ENCODE measurements at regions not wholly inside any gene's neighbourhood (a gene's known extent, or its start where the extent isn't known, plus 50 kb on each side); places are given as distances from the start of the nearest gene placed in this dataset.

GRCh38 chrX:40247382-40247781 is 149.6 kb upstream of the BCOR start:
- intact Hi-C loops (cut with DNase I), result no loop called here
- Histone ChIP-seq H3K9me3 (no peaks in the 10 kb centered on the region), H3K4me1 (replicated peaks) (no peaks in the 10 kb centered on the region), H3K36me3 (no peaks in the 10 kb centered on the region), H3K4me3 (no peak overlapping the region), H3K27ac (no peak overlapping the region), H3K27me3 (replicated peaks; ENCODE audit: insufficient read depth) (no peaks in the 10 kb centered on the region)
- DNase-seq (ENCODE audit: low spot score), result no peak
- WGBS, result 100% methylated on average over 1 of the region's 1 CpG
- no peak for TF ChIP-seq POLR2AphosphoS5 (IDR thresholded peaks at IDR 0.05)
- no peak for TF ChIP-seq POLR2A (IDR thresholded peaks at IDR 0.05)
- no peak for TF ChIP-seq CTCF (IDR thresholded peaks at IDR 0.05)

- H3K4me1 ChIP-seq (replicated peaks), result no peaks in the 10 kb centered on the region
- TF ChIP-seq CTCF (IDR thresholded peaks at IDR 0.05) (no peak), POLR2AphosphoS5 (IDR thresholded peaks at IDR 0.05) (no peak), POLR2A (IDR thresholded peaks at IDR 0.05) (no peak)
- H3K4me3 ChIP-seq, result no peak overlapping the region
- 29% methylated on average over 12 of the region's 12 CpGs for WGBS
- H3K36me3 ChIP-seq, result no peaks in the 10 kb centered on the region
- no peak for DNase-seq (ENCODE audit: low spot score)
- H3K27me3 ChIP-seq (replicated peaks; ENCODE audit: insufficient read depth), result no peaks in the 10 kb centered on the region
- intact Hi-C loops (cut with DNase I), result no loop called here
- no peaks in the 10 kb centered on the region for H3K9me3 ChIP-seq
- H3K27ac ChIP-seq, result no peak overlapping the region
Measured at GRCh38 chrX:40245488-40246071, 147.8 kb upstream of the BCOR start.

- Histone ChIP-seq H3K27ac (no peak overlapping the region), H3K36me3 (no peaks in the 10 kb centered on the region), H3K4me3 (no peak overlapping the region), H3K9me3 (no peaks in the 10 kb centered on the region), H3K4me1 (replicated peaks) (no peaks in the 10 kb centered on the region), H3K27me3 (replicated peaks; ENCODE audit: insufficient read depth) (no peaks in the 10 kb centered on the region)
- no peak for DNase-seq (ENCODE audit: low spot score)
- no peak for TF ChIP-seq POLR2AphosphoS5 (IDR thresholded peaks at IDR 0.05)
- intact Hi-C loops (cut with DNase I), result no loop called here
- 58% methylated on average over 10 of the region's 11 CpGs for WGBS
Measured at GRCh38 chrX:40244980-40245379, 147.2 kb upstream of the BCOR start.

GRCh38 chrX:40243755-40244515 is 146.2 kb upstream of the BCOR start:
- H3K27me3 ChIP-seq (replicated peaks; ENCODE audit: insufficient read depth), result no peaks in the 10 kb centered on the region
- no peaks in the 10 kb centered on the region for H3K9me3 ChIP-seq
- H3K4me1 ChIP-seq (replicated peaks), result no peaks in the 10 kb centered on the region
- intact Hi-C loops (cut with DNase I), result no loop called here
- WGBS, result 75% methylated on average over 15 of the region's 15 CpGs
- no peak overlapping the region for H3K27ac ChIP-seq
- DNase-seq (ENCODE audit: low spot score), result no peak
- H3K36me3 ChIP-seq, result no peaks in the 10 kb centered on the region
- H3K4me3 ChIP-seq, result no peak overlapping the region
- no peak for TF ChIP-seq CTCF (IDR thresholded peaks at IDR 0.05)
- TF ChIP-seq POLR2A (IDR thresholded peaks at IDR 0.05), result no peak
- TF ChIP-seq POLR2AphosphoS5 (IDR thresholded peaks at IDR 0.05), result no peak

- Histone ChIP-seq H3K27me3 (replicated peaks; ENCODE audit: insufficient read depth) (no peaks in the 10 kb centered on the region), H3K4me3 (no peak overlapping the region), H3K36me3 (no peaks in the 10 kb centered on the region), H3K27ac (no peak overlapping the region), H3K9me3 (no peaks in the 10 kb centered on the region), H3K4me1 (replicated peaks) (no peaks in the 10 kb centered on the region)
- DNase-seq (ENCODE audit: low spot score), result no peak
- intact Hi-C loops (cut with DNase I), result no loop called here
- no peak for TF ChIP-seq POLR2AphosphoS5 (IDR thresholded peaks at IDR 0.05)
- no peak for TF ChIP-seq CTCF (IDR thresholded peaks at IDR 0.05)
- TF ChIP-seq POLR2A (IDR thresholded peaks at IDR 0.05), result no peak
Measured at GRCh38 chrX:40240844-40241243, 143.1 kb upstream of the BCOR start.
